ENCODE measurements at regions not wholly inside any gene's neighbourhood (a gene's known extent, or its start where the extent isn't known, plus 50 kb on each side); places are given as distances from the start of the nearest gene placed in this dataset.
"Not testable (repeated sequence)": the region's sequence is repeated elsewhere in the genome, so short reads cannot be mapped to it uniquely, and the experiment has no call there.

- no peak for DNase-seq (ENCODE audit: low spot score)
Measured at GRCh38 chr6:94698773-94699172, 878.6 kb upstream of the MANEA start.

- not testable (repeated sequence) for DNase-seq (ENCODE audit: low spot score)
Measured at GRCh38 chr6:94687255-94687654, 890.1 kb upstream of the MANEA start.

- DNase-seq (ENCODE audit: low spot score) = no peak
Measured at GRCh38 chr6:94683409-94683808, 893.9 kb upstream of the MANEA start.

- no peak for DNase-seq (ENCODE audit: low spot score)
Measured at GRCh38 chr6:94680669-94681212, 896.6 kb upstream of the MANEA start.

GRCh38 chr6:94673251-94673650 lies 904.1 kb upstream of the MANEA start:
- no peak for DNase-seq (ENCODE audit: low spot score)

- DNase-seq (ENCODE audit: low spot score) = no peak
Measured at GRCh38 chr6:94670017-94670416, 907.3 kb upstream of the MANEA start.

- no peak for DNase-seq (ENCODE audit: low spot score)
Measured at GRCh38 chr6:94668876-94669275, 908.5 kb upstream of the MANEA start.

GRCh38 chr6:94658929-94659328 lies 918.4 kb upstream of the MANEA start:
- no peak for DNase-seq (ENCODE audit: low spot score)

- no peak for DNase-seq (ENCODE audit: low spot score)
Measured at GRCh38 chr6:94651239-94651638, 926.1 kb upstream of the MANEA start.

- DNase-seq (ENCODE audit: low spot score) = no peak
Measured at GRCh38 chr6:94645191-94645590, 932.1 kb upstream of the MANEA start.

- DNase-seq (ENCODE audit: low spot score) = no peak
Measured at GRCh38 chr6:94639564-94639963, 937.8 kb upstream of the MANEA start.

GRCh38 chr6:94636780-94637385 lies 940.5 kb upstream of the MANEA start:
- peak; percentile 71 for DNase-seq (ENCODE audit: low spot score)

GRCh38 chr6:94623586-94623985 lies 953.7 kb upstream of the MANEA start:
- DNase-seq (ENCODE audit: low spot score) = no peak

- no peak for DNase-seq (ENCODE audit: low spot score)
Measured at GRCh38 chr6:94622783-94623182, 954.6 kb upstream of the MANEA start.

- DNase-seq (ENCODE audit: low spot score) = no peak
Measured at GRCh38 chr6:94600636-94601035, 976.7 kb upstream of the MANEA start.

GRCh38 chr6:94597487-94597886 lies 979.8 kb upstream of the MANEA start:
- DNase-seq (ENCODE audit: low spot score) = no peak

GRCh38 chr6:94590416-94590815 lies 986.9 kb upstream of the MANEA start:
- DNase-seq (ENCODE audit: low spot score) = no peak

GRCh38 chr6:94588301-94588700 lies 989.0 kb upstream of the MANEA start:
- DNase-seq (ENCODE audit: low spot score) = no peak

- no peak for DNase-seq (ENCODE audit: low spot score)
Measured at GRCh38 chr6:94584211-94584610, 993.1 kb upstream of the MANEA start.

- no peak for DNase-seq (ENCODE audit: low spot score)
Measured at GRCh38 chr6:94570581-94570980, 1006.8 kb upstream of the MANEA start.

- no peak for DNase-seq (ENCODE audit: low spot score)
Measured at GRCh38 chr6:94562846-94563245, 1014.5 kb upstream of the MANEA start.

GRCh38 chr6:94559829-94560537 lies 1017.4 kb upstream of the MANEA start:
- DNase-seq (ENCODE audit: low spot score) = no peak

- DNase-seq (ENCODE audit: low spot score) = not testable (repeated sequence)
Measured at GRCh38 chr6:94557207-94557606, 1020.1 kb upstream of the MANEA start.

GRCh38 chr6:94548201-94548600 lies 1029.1 kb upstream of the MANEA start:
- no peak for DNase-seq (ENCODE audit: low spot score)

Data from SW480 (cell line).